ENCODE measurements at regions not wholly inside any gene's neighbourhood (a gene's known extent, or its start where the extent isn't known, plus 50 kb on each side); places are given as distances from the start of the nearest gene placed in this dataset.
A peak's percentile ranks its signal among the peaks of the same experiment; 100 is the strongest.
"Not testable (repeated sequence)": the region's sequence is repeated elsewhere in the genome, so short reads cannot be mapped to it uniquely, and the experiment has no call there.

- DNase-seq (ENCODE audit: low spot score in 2 of 2); H3K27ac Mint-ChIP-seq; H3K9me3 Mint-ChIP-seq; H3K4me3 Mint-ChIP-seq; H3K4me1 Mint-ChIP-seq; H3K36me3 Mint-ChIP-seq: not testable (repeated sequence)
- peak; percentile 12 for ATAC-seq
Observed at GRCh38 chr17:26881195-26881594, 412.7 kb upstream of the WSB1 start.

- not testable (repeated sequence) for DNase-seq (ENCODE audit: low spot score in 2 of 2); H3K9me3 Mint-ChIP-seq; H3K4me3 Mint-ChIP-seq; H3K36me3 Mint-ChIP-seq; H3K27ac Mint-ChIP-seq; H3K4me1 Mint-ChIP-seq
- peak; percentile 69 for ATAC-seq
Observed at GRCh38 chr17:26882097-26882761, 411.7 kb upstream of the WSB1 start.

- DNase-seq (ENCODE audit: low spot score in 2 of 2); H3K36me3 Mint-ChIP-seq; H3K9me3 Mint-ChIP-seq; H3K4me1 Mint-ChIP-seq; H3K27ac Mint-ChIP-seq; H3K4me3 Mint-ChIP-seq: not testable (repeated sequence)
- peak; percentile 53 for ATAC-seq
Observed at GRCh38 chr17:26883878-26884740, 409.8 kb upstream of the WSB1 start.

GRCh38 chr17:26884741-26885059, 409.2 kb upstream of the WSB1 start:
- not testable (repeated sequence) for H3K4me1 Mint-ChIP-seq; H3K27ac Mint-ChIP-seq; H3K9me3 Mint-ChIP-seq; H3K36me3 Mint-ChIP-seq; H3K4me3 Mint-ChIP-seq; DNase-seq (ENCODE audit: low spot score in 2 of 2)
- peak; percentile 36 for ATAC-seq

GRCh38 chr17:26885244-26885970, 408.5 kb upstream of the WSB1 start:
- H3K4me3 Mint-ChIP-seq, H3K4me1 Mint-ChIP-seq, H3K36me3 Mint-ChIP-seq, H3K9me3 Mint-ChIP-seq, H3K27ac Mint-ChIP-seq: not testable (repeated sequence)
- peak; percentile 44 for ATAC-seq
- peak; percentile 80 to 95 for DNase-seq (ENCODE audit: low spot score in 2 of 2)
